Lower lobe of right lung (tissue), 2 donors: ENCODE measurements at regions not wholly inside any gene's neighbourhood (a gene's known extent, or its start where the extent isn't known, plus 50 kb on each side); places are given as distances from the start of the nearest gene placed in this dataset.

Experiments used
- ATAC-seq, 2 donors: fragments of 200-7000 bp; cut with Tn5 transposase; one replicate each; pipeline ENCODE4 v1.9.1; 2020 to 2022; ENCODE audit warnings: mild to moderate bottlenecking in 2 of 2, moderate library complexity in 2 of 2
- DNase-seq: peaks from one replicate; pipeline ENCODE4 v3.0.0-alpha.2; 2020
- H3K27ac ChIP-seq: fragments of 200-600 bp; one replicate; pipeline ENCODE4 v1.8.0; 2022
- H3K27me3 ChIP-seq: fragments of 200-600 bp; one replicate; pipeline ENCODE4 v1.8.0; 2022; ENCODE audit warnings: low read depth
- H3K36me3 ChIP-seq: fragments of 200-600 bp; one replicate; pipeline ENCODE4 v1.8.0; 2022; ENCODE audit warnings: mild to moderate bottlenecking
- H3K4me1 ChIP-seq: fragments of 200-600 bp; one replicate; pipeline ENCODE4 v1.8.0; 2022
- H3K4me3 ChIP-seq: fragments of 200-600 bp; one replicate; pipeline ENCODE4 v1.8.0; 2022; ENCODE audit warnings: mild to moderate bottlenecking
- H3K9me3 ChIP-seq: fragments of 200-600 bp; one replicate; pipeline ENCODE4 v1.8.0; 2022
- intact Hi-C: fragments of 100-400 bp; cut with DNase I; formaldehyde crosslinking; loops from one replicate; pipeline ENCODE4 v1.11.0; 2022
- TF ChIP-seq, protein P1 (sequence below): fragments of 200-600 bp; IDR thresholded peaks from one replicate; pipeline ENCODE4 v1.8.0; 2022; ENCODE audit warnings: antibody characterized with exemption, mild to moderate bottlenecking
- donor health status: DM: no; HTN: yes; CAD: no; lungs with severe emphysema.

DNA sequence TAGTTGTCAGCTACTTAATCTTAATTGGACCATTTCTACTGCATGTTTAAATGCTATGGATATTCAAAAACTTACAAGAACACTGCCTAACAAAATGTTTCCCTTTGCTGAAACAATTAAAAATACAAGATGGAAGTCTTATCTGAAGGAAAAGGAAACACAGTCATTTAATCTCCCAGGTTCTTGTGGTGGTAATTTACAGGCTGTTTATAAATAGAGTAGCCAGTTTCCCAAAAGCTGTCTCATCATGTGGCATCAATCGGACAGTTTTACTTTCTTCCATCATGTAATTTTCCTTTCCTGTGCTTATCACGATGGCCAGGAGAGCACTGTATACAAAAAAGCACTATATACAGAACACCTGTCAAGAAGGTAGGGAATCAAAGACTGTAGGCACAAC is 368.1 kb downstream of the ZEB2 start:
- TF ChIP-seq, protein P1, sequence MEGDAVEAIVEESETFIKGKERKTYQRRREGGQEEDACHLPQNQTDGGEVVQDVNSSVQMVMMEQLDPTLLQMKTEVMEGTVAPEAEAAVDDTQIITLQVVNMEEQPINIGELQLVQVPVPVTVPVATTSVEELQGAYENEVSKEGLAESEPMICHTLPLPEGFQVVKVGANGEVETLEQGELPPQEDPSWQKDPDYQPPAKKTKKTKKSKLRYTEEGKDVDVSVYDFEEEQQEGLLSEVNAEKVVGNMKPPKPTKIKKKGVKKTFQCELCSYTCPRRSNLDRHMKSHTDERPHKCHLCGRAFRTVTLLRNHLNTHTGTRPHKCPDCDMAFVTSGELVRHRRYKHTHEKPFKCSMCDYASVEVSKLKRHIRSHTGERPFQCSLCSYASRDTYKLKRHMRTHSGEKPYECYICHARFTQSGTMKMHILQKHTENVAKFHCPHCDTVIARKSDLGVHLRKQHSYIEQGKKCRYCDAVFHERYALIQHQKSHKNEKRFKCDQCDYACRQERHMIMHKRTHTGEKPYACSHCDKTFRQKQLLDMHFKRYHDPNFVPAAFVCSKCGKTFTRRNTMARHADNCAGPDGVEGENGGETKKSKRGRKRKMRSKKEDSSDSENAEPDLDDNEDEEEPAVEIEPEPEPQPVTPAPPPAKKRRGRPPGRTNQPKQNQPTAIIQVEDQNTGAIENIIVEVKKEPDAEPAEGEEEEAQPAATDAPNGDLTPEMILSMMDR: no peak
- no peaks in the 10 kb centered on the region for H3K9me3 ChIP-seq
- H3K27me3 ChIP-seq: no peaks in the 10 kb centered on the region
- DNase-seq (no peak), ATAC-seq (no peak)
- H3K4me3 ChIP-seq: no peak overlapping the region
- no peaks in the 10 kb centered on the region for H3K36me3 ChIP-seq
- intact Hi-C loops: no loop called here
- peaks cover 8% of the 10 kb centered on the region for H3K4me1 ChIP-seq
- no peak overlapping the region for H3K27ac ChIP-seq

DNA sequence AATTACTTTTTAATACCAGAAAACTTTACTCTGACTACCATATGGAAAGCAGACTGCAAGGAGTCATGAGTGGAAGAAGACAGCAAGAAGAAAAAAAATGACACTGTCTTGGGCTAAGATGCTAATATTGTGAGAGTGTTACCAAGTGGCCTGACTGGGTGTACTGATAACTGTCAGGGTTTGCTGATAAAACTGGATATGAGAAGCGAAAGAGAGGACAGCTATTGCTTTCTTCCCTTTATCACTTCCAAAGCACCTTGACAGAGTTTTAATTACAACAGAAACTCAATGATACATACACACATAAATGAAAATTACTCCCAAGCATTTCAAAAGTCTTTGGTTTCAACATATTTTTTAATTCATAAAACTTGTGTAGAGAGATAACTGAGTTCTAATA is 368.5 kb downstream of the ZEB2 start:
- Histone ChIP-seq H3K27me3 (no peaks in the 10 kb centered on the region), H3K27ac (no peak overlapping the region), H3K4me3 (no peak overlapping the region), H3K36me3 (no peaks in the 10 kb centered on the region), H3K9me3 (no peaks in the 10 kb centered on the region), H3K4me1 (peaks cover 8% of the 10 kb centered on the region)
- ATAC-seq (no peak), DNase-seq (no peak)
- intact Hi-C loops: no loop called here
- TF ChIP-seq, protein P1: no peak

DNA sequence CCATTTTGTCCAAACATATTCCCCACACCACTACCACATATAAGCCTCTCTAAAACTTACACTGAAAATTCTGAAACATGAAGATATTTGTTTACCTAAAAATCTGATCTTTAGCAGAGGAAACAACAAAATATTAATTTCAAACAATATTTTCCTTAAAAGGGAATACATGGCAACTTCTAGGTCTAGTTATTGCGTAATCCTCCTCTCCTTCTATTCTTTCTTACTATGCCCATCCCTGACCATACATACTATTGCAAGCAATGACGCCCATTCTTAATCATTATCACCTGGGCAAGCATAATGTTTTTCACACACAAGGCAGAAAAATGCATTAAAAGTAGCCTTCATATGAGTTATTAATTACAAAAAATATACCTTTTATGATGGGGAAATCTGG is 372.6 kb downstream of the ZEB2 start:
- TF ChIP-seq, protein P1: no peak
- no peak for DNase-seq
- Histone ChIP-seq H3K9me3 (no peaks in the 10 kb centered on the region), H3K27ac (no peak overlapping the region), H3K36me3 (no peaks in the 10 kb centered on the region), H3K4me1 (peaks cover 3% of the 10 kb centered on the region), H3K4me3 (no peak overlapping the region), H3K27me3 (no peaks in the 10 kb centered on the region)
- no peak for ATAC-seq
- intact Hi-C loops: no loop called here

DNA sequence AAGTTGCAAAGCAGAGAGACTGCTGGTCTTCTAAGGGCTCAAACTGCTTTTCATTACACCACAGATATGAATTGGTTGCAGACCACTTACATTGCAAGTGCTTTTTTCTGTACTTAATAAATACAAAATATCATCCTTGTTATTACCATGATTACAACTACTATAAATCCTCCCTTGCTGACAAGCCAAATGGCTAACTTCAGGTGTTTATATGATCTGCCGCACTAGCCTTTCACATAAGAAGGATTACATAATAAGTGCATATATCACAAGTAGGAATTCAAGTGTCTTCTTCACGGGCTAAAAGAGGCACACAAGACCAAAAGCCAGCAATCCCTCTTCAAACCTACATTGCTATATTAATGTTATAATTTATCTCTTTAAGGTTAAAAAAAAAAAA is 373.0 kb downstream of the ZEB2 start:
- no peaks in the 10 kb centered on the region for H3K27me3 ChIP-seq
- intact Hi-C loops: no loop called here
- H3K4me1 ChIP-seq: no peaks in the 10 kb centered on the region
- H3K27ac ChIP-seq: no peak overlapping the region
- TF ChIP-seq, protein P1: no peak
- H3K4me3 ChIP-seq: no peak overlapping the region
- ATAC-seq (no peak), DNase-seq (no peak)
- H3K36me3 ChIP-seq: no peaks in the 10 kb centered on the region
- no peaks in the 10 kb centered on the region for H3K9me3 ChIP-seq

DNA sequence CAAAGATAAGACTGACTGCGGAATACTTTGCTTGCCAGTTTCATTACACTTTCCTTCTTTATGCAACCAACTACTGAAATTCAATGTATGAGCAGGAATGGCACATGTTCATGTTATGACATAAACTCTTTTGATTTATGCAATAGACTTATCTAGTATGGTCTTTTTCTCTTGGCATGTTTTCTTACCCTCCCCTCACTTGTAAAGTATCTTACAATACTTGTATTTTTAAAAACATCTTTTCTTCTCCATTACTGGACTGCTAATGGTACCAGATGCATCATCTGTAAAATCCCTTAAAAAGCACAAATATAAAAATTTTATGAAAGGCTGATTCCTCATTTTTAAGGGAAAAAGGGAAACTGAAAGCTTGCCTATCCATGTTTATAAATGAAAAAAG is 373.8 kb downstream of the ZEB2 start:
- H3K9me3 ChIP-seq: no peaks in the 10 kb centered on the region
- TF ChIP-seq, protein P1: no peak
- no peaks in the 10 kb centered on the region for H3K36me3 ChIP-seq
- no peak overlapping the region for H3K4me3 ChIP-seq
- no peaks in the 10 kb centered on the region for H3K27me3 ChIP-seq
- H3K4me1 ChIP-seq: no peaks in the 10 kb centered on the region
- ATAC-seq (no peak), DNase-seq (no peak)
- no peak overlapping the region for H3K27ac ChIP-seq
- intact Hi-C loops: no loop called here
